ENCODE measurements at regions not wholly inside any gene's neighbourhood (a gene's known extent, or its start where the extent isn't known, plus 50 kb on each side); places are given as distances from the start of the nearest gene placed in this dataset.
A peak's percentile ranks its signal among the peaks of the same experiment; 100 is the strongest.

- ATAC-seq (ENCODE audit: insufficient read depth, low FRiP score), result no peak
- no peak overlapping the region for H3K27ac ChIP-seq (ENCODE audit: low read depth in 1 of 2, low read length in 1 of 2)
- TF ChIP-seq CTCF (IDR thresholded peaks at IDR 0.05; ENCODE audit: control extremely low read depth, extremely low read depth), result no peak
- DNase-seq, result peak in 1 of 3 donors; percentile 28
- no peak overlapping the region for H3K9ac ChIP-seq (ENCODE audit: insufficient read depth in 1 of 2, low read length in 2 of 2)
- no peaks in the 10 kb centered on the region for H3K27me3 ChIP-seq (ENCODE audit: control insufficient read depth in 3 of 3, insufficient read depth in 3 of 3, low read length in 2 of 3)
- WGBS, 2 donors, result 64 to 84% methylated on average over 1 of the region's 1 CpG
- no peaks in the 10 kb centered on the region for H3K9me3 ChIP-seq (ENCODE audit: control insufficient read depth in 4 of 4, insufficient read depth in 3 of 4, low read length in 3 of 4)
- H3K4me1 ChIP-seq (ENCODE audit: control insufficient read depth in 5 of 5, insufficient read depth in 5 of 5, low read length in 5 of 5), result peaks cover 0 to 34% (median 0%) of the 10 kb centered on the region in 5 donors
- H3K4me3 ChIP-seq, result no peak overlapping the region
- H3K36me3 ChIP-seq (ENCODE audit: control insufficient read depth in 4 of 4, insufficient read depth in 4 of 4, low read length in 4 of 4), result no peaks in the 10 kb centered on the region
Observed at GRCh38 chr10:105967256-105967655, 1197.2 kb downstream of the SORCS1 start.

- no peaks in the 10 kb centered on the region for H3K36me3 ChIP-seq (ENCODE audit: control insufficient read depth in 4 of 4, insufficient read depth in 4 of 4, low read length in 4 of 4)
- peaks cover 0 to 34% (median 0%) of the 10 kb centered on the region in 5 donors for H3K4me1 ChIP-seq (ENCODE audit: control insufficient read depth in 5 of 5, insufficient read depth in 5 of 5, low read length in 5 of 5)
- no peak overlapping the region for H3K4me3 ChIP-seq
- H3K9ac ChIP-seq (ENCODE audit: insufficient read depth in 1 of 2, low read length in 2 of 2), result no peak overlapping the region
- no peak for TF ChIP-seq CTCF (IDR thresholded peaks at IDR 0.05; ENCODE audit: control extremely low read depth, extremely low read depth)
- no peak overlapping the region for H3K27ac ChIP-seq (ENCODE audit: low read depth in 1 of 2, low read length in 1 of 2)
- ATAC-seq (ENCODE audit: insufficient read depth, low FRiP score) (no peak), DNase-seq (peak in 2 of 3 donors; percentile 61)
- no peaks in the 10 kb centered on the region for H3K9me3 ChIP-seq (ENCODE audit: control insufficient read depth in 4 of 4, insufficient read depth in 3 of 4, low read length in 3 of 4)
- WGBS, 2 donors, result 53 to 78% methylated on average over 1 of the region's 1 CpG
- H3K27me3 ChIP-seq (ENCODE audit: control insufficient read depth in 3 of 3, insufficient read depth in 3 of 3, low read length in 2 of 3), result no peaks in the 10 kb centered on the region
Observed at GRCh38 chr10:105965141-105965540, 1199.4 kb downstream of the SORCS1 start.

GRCh38 chr10:105964009-105964408 is 1200.5 kb downstream of the SORCS1 start:
- TF ChIP-seq CTCF (IDR thresholded peaks at IDR 0.05; ENCODE audit: control extremely low read depth, extremely low read depth), result no peak
- Histone ChIP-seq H3K4me1 (ENCODE audit: control insufficient read depth in 5 of 5, insufficient read depth in 5 of 5, low read length in 5 of 5) (peaks cover 0 to 34% (median 0%) of the 10 kb centered on the region in 5 donors), H3K27me3 (ENCODE audit: control insufficient read depth in 3 of 3, insufficient read depth in 3 of 3, low read length in 2 of 3) (no peaks in the 10 kb centered on the region), H3K9ac (ENCODE audit: insufficient read depth in 1 of 2, low read length in 2 of 2) (no peak overlapping the region), H3K4me3 (no peak overlapping the region), H3K36me3 (ENCODE audit: control insufficient read depth in 4 of 4, insufficient read depth in 4 of 4, low read length in 4 of 4) (no peaks in the 10 kb centered on the region), H3K27ac (ENCODE audit: low read depth in 1 of 2, low read length in 1 of 2) (no peak overlapping the region), H3K9me3 (ENCODE audit: control insufficient read depth in 4 of 4, insufficient read depth in 3 of 4, low read length in 3 of 4) (no peaks in the 10 kb centered on the region)
- ATAC-seq (ENCODE audit: insufficient read depth, low FRiP score), result no peak
- WGBS, 2 donors, result 37 to 46% methylated on average over 5 of the region's 5 CpGs
- peak in 1 of 3 donors; percentile 45 for DNase-seq

- 4 to 41% methylated on average over 1 of the region's 1 CpG for WGBS, 2 donors
Observed at GRCh38 chr10:105963334-105963884, 1201.1 kb downstream of the SORCS1 start.

More at GRCh38 chr10:105963334-105963884, 1201.1 kb downstream of the SORCS1 start:
- no peaks in the 10 kb centered on the region for H3K36me3 ChIP-seq (ENCODE audit: control insufficient read depth in 4 of 4, insufficient read depth in 4 of 4, low read length in 4 of 4)
- no peak for TF ChIP-seq CTCF (IDR thresholded peaks at IDR 0.05; ENCODE audit: control extremely low read depth, extremely low read depth)
- H3K9ac ChIP-seq (ENCODE audit: insufficient read depth in 1 of 2, low read length in 2 of 2), result no peak overlapping the region
- H3K27me3 ChIP-seq (ENCODE audit: control insufficient read depth in 3 of 3, insufficient read depth in 3 of 3, low read length in 2 of 3), result no peaks in the 10 kb centered on the region
- no peak overlapping the region for H3K27ac ChIP-seq (ENCODE audit: low read depth in 1 of 2, low read length in 1 of 2)
- peaks cover 0 to 34% (median 0%) of the 10 kb centered on the region in 5 donors for H3K4me1 ChIP-seq (ENCODE audit: control insufficient read depth in 5 of 5, insufficient read depth in 5 of 5, low read length in 5 of 5)
- no peak overlapping the region for H3K4me3 ChIP-seq
- ATAC-seq (ENCODE audit: insufficient read depth, low FRiP score) (no peak), DNase-seq (peak in 2 of 3 donors; percentile 25 to 43)
- no peaks in the 10 kb centered on the region for H3K9me3 ChIP-seq (ENCODE audit: control insufficient read depth in 4 of 4, insufficient read depth in 3 of 4, low read length in 3 of 4)

Measured in lung (tissue), 11 donors.